ENCODE measurements at regions not wholly inside any gene's neighbourhood (a gene's known extent, or its start where the extent isn't known, plus 50 kb on each side); places are given as distances from the start of the nearest gene placed in this dataset.

- TF ChIP-seq CTCF (IDR thresholded peaks at IDR 0.05) (no peak), EP300 (IDR thresholded peaks at IDR 0.05) (no peak)
Observed at GRCh38 chr2:207239754-207240494, 74.2 kb upstream of the KLF7 start.

All from stomach (tissue), 4 donors.